ENCODE measurements at regions not wholly inside any gene's neighbourhood (a gene's known extent, or its start where the extent isn't known, plus 50 kb on each side); places are given as distances from the start of the nearest gene placed in this dataset.

DNA sequence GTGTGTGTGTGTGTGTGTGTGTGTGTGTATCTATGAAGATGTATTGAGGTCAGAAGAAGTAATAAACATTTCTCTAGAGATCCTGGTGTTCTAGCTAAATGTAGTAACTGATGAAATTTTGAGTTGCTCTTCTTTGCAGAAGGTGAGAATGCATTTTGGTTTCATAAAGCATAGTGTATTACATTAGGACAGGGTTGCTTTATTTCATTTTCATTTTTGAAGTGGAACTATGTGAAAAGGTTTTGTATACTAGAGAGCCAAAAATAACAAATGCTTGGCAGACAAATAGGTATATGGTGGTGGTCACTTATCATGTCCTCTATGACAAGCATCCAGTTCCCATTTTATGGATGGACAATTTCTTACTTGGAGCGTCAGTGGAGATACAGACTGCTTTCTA is 99.0 kb downstream of the CASP12 start:
- Histone ChIP-seq H3K9ac (replicated peaks in 1 of 4; ENCODE audit: extremely low read depth in 1 of 4, low read depth in 3 of 4, low read length in 3 of 4) (no peak overlapping the region), H3K14ac (ENCODE audit: insufficient read length) (no peak overlapping the region), H2BK15ac (ENCODE audit: low read length) (no peak overlapping the region), H3K23me2 (ENCODE audit: low read depth, low read length) (no peaks in the 10 kb centered on the region), H4K91ac (replicated peaks; ENCODE audit: insufficient read length, low read length) (no peak overlapping the region), H4K8ac (ENCODE audit: extremely low read depth, insufficient read depth, low read length) (no peak overlapping the region), H2BK12ac (ENCODE audit: low read depth, low read length) (no peak overlapping the region), H3K4ac (replicated peaks; ENCODE audit: insufficient read length, low read depth, low read length) (no peak overlapping the region), H2AFZ (ENCODE audit: low read length) (no peak overlapping the region), H2BK5ac (ENCODE audit: low read depth, low read length) (no peak overlapping the region), H3K27ac (ENCODE audit: low read depth, low read length) (no peak overlapping the region), H3K4me3 (ENCODE audit: extremely low read depth in 1 of 4, insufficient read depth in 2 of 4, low read depth in 3 of 4, low read length in 4 of 4) (no peak overlapping the region), H3K9me3 (ENCODE audit: insufficient read depth in 2 of 2, low read depth in 1 of 2, low read length in 1 of 2) (peaks cover 0 to 2% of the 10 kb centered on the region in 2 experiments; a peak in 1 of 4 replicates), H3K79me1 (ENCODE audit: low read depth, low read length) (no peaks in the 10 kb centered on the region), H4K5ac (ENCODE audit: insufficient read length, low read depth, low read length) (no peak overlapping the region), H2AK5ac (ENCODE audit: low read depth, low read length) (no peak overlapping the region), H4K20me1 (replicated peaks in 1 of 2; ENCODE audit: control insufficient read depth in 1 of 2, insufficient read depth in 2 of 2, low read length in 2 of 2) (no peaks in the 10 kb centered on the region), H3K27me3 (replicated peaks in 1 of 4; ENCODE audit: control insufficient read depth in 3 of 4, extremely low read depth in 1 of 4, insufficient read depth in 3 of 4, low read length in 3 of 4) (no peaks in the 10 kb centered on the region), H3K56ac (replicated peaks; ENCODE audit: insufficient read length, low read depth, low read length) (no peak overlapping the region), H3K4me2 (ENCODE audit: insufficient read depth in 1 of 2, low read depth in 2 of 2, low read length in 2 of 2) (no peak overlapping the region), H2BK120ac (replicated peaks; ENCODE audit: low read depth, low read length) (no peak overlapping the region), H3K36me3 (ENCODE audit: control insufficient read depth in 2 of 4, insufficient read depth in 4 of 4, low read length in 3 of 4) (no peaks in the 10 kb centered on the region), H3K23ac (ENCODE audit: insufficient read length) (no peak overlapping the region), H3K18ac (ENCODE audit: extremely low read depth, low read length) (no peak overlapping the region), H2BK20ac (ENCODE audit: low read length) (no peak overlapping the region), H3K79me2 (ENCODE audit: control insufficient read depth in 1 of 2, insufficient read depth in 2 of 2, low read length in 2 of 2) (no peaks in the 10 kb centered on the region), H3K4me1 (replicated peaks in 1 of 4; ENCODE audit: control insufficient read depth in 3 of 4, insufficient read depth in 4 of 4, low read length in 3 of 4) (no peaks in the 10 kb centered on the region)
- CTCF ChIA-PET (ENCODE audit: partially characterized antibody) = interaction anchor here (0.9 kb wide), 1 partner anchor 16 kb away, joined by 3 read pairs; no protein-coding TSS in a partner anchor
- TF ChIP-seq EGR1 (IDR thresholded peaks at IDR 0.05; ENCODE audit: borderline replicate concordance, low read depth, low read length) = no peak
- no peak for TF ChIP-seq CEBPB (IDR thresholded peaks at IDR 0.05; ENCODE audit: low read depth, low read length)
- TF ChIP-seq BACH1 (IDR thresholded peaks at IDR 0.05; ENCODE audit: low read length) = no peak
- no peak for TF ChIP-seq RBBP5 (IDR thresholded peaks at IDR 0.05; ENCODE audit: borderline replicate concordance, low read depth, low read length)
- 96% methylated on average over 1 of the region's 1 CpG; no CpG with 5 or more reads in 1 of the 2 experiments for WGBS, 2 experiments (ENCODE audit: extremely low coverage in 1 of 2, insufficient coverage in 1 of 2, insufficient read length in 1 of 2, insufficient replicate concordance in 2 of 2, low coverage in 1 of 2, low lambda C conversion rate in 2 of 2, missing lambda C conversion rate in 1 of 2)
- FAIRE-seq = no peak
- no peak for DNase-seq (ENCODE audit: low read depth in 1 of 2, low spot score in 2 of 2)
- POLR2A ChIA-PET (ENCODE audit: partially characterized antibody) = interaction anchor here (0.6 kb wide), 1 partner anchor 120 kb away, joined by 3 read pairs; no protein-coding TSS in a partner anchor

All from H1 (cell line).